GM20431 (cell line): ENCODE measurements at regions not wholly inside any gene's neighbourhood (a gene's known extent, or its start where the extent isn't known, plus 50 kb on each side); places are given as distances from the start of the nearest gene placed in this dataset.
"Not testable (repeated sequence)": the region's sequence is repeated elsewhere in the genome, so short reads cannot be mapped to it uniquely, and the experiment has no call there.

Source experiments
- in situ Hi-C: fragments of 300-500 bp; cut with MseI, MboI; formaldehyde crosslinking; loops from one replicate; pipeline ENCODE4 v1.15.0; 2020; ENCODE audit warnings: low sequenced_read_pairs; ENCODE audit not compliant: unreplicated experiment

- in situ Hi-C loops, result no loop called here
Measured at GRCh38 chr3:105974381-105974780, 105.6 kb upstream of the CBLB start.

- in situ Hi-C loops, result no loop called here
Measured at GRCh38 chr3:105976196-105976595, 107.4 kb upstream of the CBLB start.

- in situ Hi-C loops, result no loop called here
Measured at GRCh38 chr3:105979961-105980360, 111.1 kb upstream of the CBLB start.

- in situ Hi-C loops, result no loop called here
Measured at GRCh38 chr3:105982207-105982606, 113.4 kb upstream of the CBLB start.

- in situ Hi-C loops, result no loop called here
Measured at GRCh38 chr3:105984837-105985236, 116.0 kb upstream of the CBLB start.

- in situ Hi-C loops, result not testable (repeated sequence)
Measured at GRCh38 chr3:105986343-105986742, 117.5 kb upstream of the CBLB start.

- in situ Hi-C loops, result no loop called here
Measured at GRCh38 chr3:105987809-105988208, 119.0 kb upstream of the CBLB start.

GRCh38 chr3:105988540-105989212 is 119.9 kb upstream of the CBLB start:
- in situ Hi-C loops, result no loop called here

- in situ Hi-C loops, result no loop called here
Measured at GRCh38 chr3:105996781-105997180, 128.0 kb upstream of the CBLB start.

GRCh38 chr3:105997466-105997799 is 128.6 kb upstream of the CBLB start:
- in situ Hi-C loops, result no loop called here

GRCh38 chr3:105997800-105998526 is 129.2 kb upstream of the CBLB start:
- in situ Hi-C loops, result no loop called here

GRCh38 chr3:105999856-106000255 is 131.0 kb upstream of the CBLB start:
- in situ Hi-C loops, result no loop called here

- in situ Hi-C loops, result no loop called here
Measured at GRCh38 chr3:106001923-106002322, 133.1 kb upstream of the CBLB start.

GRCh38 chr3:106004137-106004681 is 135.4 kb upstream of the CBLB start:
- in situ Hi-C loops, result no loop called here

GRCh38 chr3:106004826-106005225 is 136.0 kb upstream of the CBLB start:
- in situ Hi-C loops, result no loop called here

- in situ Hi-C loops, result no loop called here
Measured at GRCh38 chr3:106006001-106006400, 137.2 kb upstream of the CBLB start.

- in situ Hi-C loops, result no loop called here
Measured at GRCh38 chr3:106006571-106006970, 137.8 kb upstream of the CBLB start.

GRCh38 chr3:106007512-106007911 is 138.7 kb upstream of the CBLB start:
- in situ Hi-C loops, result no loop called here

- in situ Hi-C loops, result no loop called here
Measured at GRCh38 chr3:106008766-106009165, 140.0 kb upstream of the CBLB start.

GRCh38 chr3:106010829-106011228 is 142.0 kb upstream of the CBLB start:
- in situ Hi-C loops, result no loop called here

- in situ Hi-C loops, result no loop called here
Measured at GRCh38 chr3:106013971-106014370, 145.2 kb upstream of the CBLB start.

- in situ Hi-C loops, result no loop called here
Measured at GRCh38 chr3:106014518-106014917, 145.7 kb upstream of the CBLB start.
